NCI-H1417 (cell line): ENCODE measurements at regions not wholly inside any gene's neighbourhood (a gene's known extent, or its start where the extent isn't known, plus 50 kb on each side); places are given as distances from the start of the nearest gene placed in this dataset.

Experiments
- DNase-seq, 3 experiments: peaks; one replicate each; lab custom pipeline; 2025; lab: John Stamatoyannopoulos, UW

DNA sequence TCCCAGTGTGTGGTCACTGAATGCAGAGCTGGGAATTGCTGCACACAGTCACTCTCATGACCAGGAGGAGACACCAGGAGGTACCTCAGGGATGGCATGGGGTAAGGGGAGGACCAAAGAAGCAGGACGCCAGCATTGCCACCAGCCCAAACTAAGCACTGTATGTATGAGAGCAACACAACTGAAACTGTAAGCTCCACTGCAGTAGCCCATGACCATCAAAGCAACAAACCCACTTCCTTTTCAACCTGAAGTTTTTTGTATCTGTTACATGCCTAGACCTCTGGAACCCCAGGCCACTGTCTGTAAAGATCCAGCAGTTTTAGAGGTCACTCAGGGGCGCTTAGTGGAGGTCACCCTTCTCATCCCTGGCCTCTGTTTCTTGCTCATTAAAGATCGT lies 164.3 kb downstream of the SETD4 start:
- no peak for DNase-seq

DNA sequence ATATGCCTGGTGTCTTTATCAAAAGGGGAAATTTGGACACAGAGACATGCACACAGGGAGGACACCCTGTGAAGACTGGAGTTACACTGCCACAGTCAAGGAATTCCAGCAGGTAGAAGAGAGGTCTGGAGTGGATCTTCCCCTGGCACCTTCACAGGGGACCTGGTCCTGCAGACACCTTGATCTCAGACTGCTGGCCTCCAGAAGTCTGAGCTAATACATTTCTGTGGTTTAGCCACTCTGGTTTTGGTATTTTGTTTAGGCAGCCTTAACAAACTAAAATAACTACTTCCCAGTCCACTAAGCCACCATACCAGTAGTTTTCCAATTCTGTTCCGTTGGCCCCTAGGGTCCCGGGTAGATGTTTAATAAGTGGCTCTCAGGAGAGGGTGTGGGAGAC lies 164.7 kb downstream of the SETD4 start:
- DNase-seq: no peak

DNA sequence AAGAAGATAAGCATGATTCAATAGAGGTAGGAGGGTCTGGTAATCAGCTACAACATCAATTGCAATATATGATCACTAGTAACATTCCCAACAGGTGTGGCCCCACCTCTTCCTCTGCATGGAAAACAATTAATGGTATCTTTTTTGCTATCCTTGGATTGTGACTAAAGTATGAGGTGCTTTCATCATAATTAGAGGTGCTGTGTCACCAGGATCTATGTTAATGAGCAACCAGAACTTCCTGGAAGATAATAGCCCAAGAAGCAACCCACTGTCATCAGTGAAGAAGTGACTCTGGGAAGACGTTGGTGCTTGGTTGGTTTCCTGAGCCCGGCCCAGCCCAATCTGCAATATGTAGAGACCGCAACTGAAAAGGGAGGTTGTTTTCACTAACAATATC lies 167.2 kb downstream of the SETD4 start:
- DNase-seq: no peak

DNA sequence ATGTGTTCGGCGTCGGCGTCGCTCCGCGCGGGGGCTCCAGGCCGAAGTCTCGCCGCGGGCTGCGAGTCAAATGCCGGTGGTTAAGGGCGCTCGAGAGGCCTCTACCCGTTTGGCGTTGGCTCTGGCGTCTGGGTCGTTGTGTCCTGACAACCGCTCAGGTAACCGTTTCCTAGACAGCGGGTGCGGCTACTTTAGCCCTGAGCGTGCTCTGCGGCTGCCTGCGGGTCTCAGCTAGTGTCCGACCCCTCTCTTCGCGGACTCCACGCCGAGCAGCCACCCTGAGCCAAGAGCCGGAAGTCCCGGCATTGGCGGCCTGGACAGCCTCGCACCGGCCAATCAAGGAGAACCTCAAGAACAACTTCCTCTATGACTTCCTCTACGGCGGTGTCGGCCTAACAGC lies 173.4 kb downstream of the SETD4 start:
- DNase-seq: no peak

DNA sequence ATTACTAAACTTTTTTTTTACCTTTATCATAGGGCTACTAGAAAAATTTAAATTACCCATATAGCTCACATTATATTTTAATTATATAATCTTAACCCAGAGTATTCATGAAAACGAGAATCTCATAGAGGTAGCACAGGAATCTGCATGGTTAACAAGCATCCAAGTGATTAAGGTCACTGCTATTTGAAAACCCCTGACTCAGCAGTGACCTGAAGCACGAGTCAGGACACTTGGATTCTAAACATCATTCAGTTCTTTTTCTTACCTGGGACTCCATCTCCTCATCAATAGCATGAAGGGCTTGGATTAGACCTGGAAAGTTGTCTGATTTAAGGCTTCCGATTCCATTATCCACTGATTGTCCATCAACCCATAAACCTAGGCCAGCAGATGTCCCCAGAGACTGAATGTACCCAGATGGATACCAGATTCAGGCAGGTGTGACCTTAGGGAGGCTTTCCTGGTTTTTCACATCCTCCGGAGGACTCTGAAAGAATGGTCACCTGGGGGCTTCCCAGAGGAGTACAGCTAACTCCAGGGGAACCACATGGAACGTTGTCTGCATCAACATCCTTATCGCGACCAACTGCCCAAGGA lies 174.3 kb downstream of the SETD4 start:
- peak in 1 of 3 experiments; percentile 9 for DNase-seq

DNA sequence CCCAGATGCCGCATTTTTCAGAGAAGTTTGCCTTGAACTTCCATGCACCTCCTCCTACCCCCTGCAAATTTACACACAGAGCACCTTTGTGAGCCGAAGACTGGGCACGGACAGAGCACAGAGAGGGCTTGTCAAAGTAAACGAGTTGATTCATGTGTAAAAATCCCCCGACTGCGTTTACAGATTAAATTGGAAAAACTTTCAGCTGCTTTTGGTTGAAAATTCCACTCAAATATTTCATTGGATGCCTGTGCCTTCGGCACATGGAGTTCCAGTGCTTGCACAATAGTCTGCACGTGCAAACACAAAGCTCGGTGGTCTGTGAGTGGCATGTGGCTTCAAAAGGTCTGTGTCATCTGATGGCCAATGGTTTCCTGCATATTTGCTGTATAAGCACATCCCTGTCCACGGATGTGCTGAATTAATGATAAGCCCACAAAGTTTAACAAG lies 177.5 kb downstream of the SETD4 start:
- no peak for DNase-seq

DNA sequence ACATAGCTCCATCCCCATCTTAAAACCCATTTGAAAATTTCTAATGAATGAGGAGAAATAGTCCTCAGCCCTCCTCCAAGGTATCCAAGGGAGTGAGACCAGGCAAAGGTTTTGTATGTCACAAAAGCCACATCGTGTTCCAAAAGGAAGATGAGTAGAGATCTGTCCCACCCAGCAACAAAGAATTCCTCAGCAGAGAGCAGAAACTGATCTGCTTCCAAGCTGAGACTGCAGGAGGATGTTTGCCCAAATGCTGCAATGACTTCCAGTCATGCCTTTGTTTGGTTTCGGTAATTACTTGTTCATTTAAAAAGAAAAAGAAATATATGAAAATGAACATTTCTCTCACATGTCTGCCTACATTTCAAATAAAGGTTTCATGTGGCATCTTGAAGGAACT lies 186.9 kb downstream of the SETD4 start:
- DNase-seq: no peak

DNA sequence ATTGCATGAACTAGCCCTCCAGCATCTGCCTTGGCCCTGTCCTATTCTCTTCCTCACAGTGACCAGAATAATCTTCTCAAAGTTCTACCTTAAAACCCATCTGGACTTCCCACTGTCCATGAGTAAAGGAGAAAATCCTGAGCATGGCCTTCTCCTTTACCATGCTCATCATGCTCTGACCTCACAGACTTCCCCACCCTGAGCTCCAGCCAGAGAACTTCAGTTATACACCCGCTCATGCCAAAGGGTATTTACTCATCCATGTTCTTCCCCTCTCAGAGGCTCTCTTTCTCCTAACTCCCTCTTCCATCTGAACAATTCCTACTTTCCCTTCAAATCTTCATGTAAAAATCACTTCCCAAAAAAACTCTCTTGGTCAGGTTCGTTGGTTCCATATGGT lies 188.4 kb downstream of the SETD4 start:
- DNase-seq: no peak

DNA sequence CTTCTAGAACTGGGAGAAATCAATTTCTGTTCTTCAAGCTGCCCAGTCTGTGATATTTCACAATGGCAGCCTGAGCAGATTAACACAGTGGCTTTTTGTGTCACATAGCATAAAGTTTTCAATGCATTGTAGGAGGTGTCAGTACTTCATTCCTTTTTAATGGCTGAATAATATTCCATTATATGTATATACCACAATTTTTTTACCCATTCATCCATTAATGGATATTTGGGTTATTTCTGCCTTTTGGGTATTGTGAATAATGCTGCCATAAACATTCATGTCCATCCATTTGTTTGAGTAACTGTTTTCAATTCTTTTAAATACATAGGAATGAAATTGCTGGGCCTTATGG lies 191.5 kb downstream of the SETD4 start:
- DNase-seq: no peak

DNA sequence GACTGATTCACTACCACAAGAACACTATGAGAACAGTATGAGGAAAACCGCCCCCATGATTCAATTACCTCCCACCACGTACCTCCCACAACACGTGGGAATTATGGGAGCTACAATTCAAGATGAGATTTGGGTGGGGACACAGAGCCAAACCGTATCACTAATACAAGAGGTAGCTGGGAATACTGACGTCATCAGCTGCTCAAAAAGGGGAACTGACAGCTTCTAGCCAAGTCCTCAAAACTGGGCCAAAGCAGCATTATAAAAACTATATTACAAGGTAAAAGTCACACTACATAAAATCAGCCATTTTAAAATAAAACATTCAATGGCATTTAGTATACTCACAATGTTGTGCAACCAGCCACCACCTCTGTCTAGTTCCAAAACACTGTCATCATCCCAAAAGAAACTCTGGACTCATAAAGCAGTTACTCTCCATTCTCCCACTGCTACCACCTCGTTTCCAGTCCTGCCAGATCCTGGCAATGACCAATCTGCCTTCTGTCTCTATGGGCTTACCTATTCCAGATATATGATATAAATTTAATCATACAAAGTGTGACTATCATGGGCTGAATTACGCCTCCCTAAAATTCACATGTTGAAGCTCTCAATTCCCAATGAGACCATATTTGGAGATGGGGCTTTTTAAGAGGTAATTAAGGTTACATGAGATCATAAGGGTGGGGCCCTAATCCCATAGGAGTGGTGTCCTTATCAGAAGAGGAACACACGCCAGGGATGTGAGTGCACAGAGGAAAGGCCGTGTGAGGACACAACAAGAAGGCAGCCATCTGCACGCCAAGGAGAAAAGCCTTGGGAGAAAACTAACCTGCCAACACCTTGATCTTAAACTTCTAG lies 192.1 kb downstream of the SETD4 start:
- no peak for DNase-seq

DNA sequence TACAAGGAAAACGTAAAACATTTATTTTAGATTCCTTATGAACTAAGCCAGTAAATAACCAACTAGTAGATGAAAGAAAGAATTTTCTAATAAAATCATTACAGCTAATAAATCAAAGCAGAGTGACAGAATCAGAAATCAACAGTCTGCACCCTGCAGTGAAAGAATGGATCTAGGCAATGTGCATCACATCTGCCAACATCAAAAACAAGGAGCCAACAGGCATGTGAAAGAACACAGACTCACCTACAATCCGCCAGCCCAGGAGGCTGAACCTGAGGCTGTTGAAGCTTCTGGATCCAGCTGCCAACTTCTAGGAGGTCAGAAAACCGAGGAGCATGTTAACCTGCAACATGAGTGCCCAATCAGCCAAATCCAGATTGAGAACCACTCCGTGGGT lies 196.3 kb downstream of the SETD4 start:
- no peak for DNase-seq

DNA sequence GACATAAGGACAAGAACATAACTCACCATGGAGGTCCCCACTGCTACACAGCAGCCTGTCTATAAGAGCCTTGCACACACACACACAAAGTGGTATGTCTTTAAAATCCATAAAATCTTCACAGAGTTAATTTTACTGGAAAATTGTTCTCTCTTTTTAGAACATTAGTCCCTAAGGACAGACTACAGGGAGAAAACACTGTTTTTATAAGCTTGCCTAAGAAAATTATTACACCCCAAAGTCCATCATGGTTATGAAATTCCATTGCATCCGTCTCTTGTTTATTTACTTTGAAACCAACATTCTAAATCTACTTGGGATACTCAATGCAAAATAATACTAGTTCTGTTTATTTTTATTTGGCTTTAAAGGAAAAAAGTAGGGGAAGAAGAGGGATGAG lies 197.4 kb downstream of the SETD4 start:
- DNase-seq: no peak

DNA sequence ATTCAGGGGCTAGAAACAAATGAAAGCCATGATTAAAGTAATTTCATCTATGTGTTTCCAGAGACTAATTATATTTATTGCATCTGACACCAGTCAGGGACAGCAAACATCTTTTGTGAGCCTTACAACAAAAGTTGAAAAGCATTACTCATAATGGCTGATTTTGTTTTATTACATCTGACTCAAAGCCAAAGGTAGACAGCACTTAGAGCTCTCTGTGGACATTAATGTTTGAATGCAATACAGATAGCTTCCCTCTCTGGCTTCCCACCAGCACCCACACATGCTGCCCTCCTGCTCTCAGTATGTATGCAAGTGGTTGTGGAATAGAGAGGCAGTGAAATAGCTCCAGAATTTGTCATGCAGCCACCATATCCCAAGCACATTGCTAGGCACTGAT lies 198.7 kb downstream of the SETD4 start:
- DNase-seq: peak in 1 of 3 experiments; percentile 52

DNA sequence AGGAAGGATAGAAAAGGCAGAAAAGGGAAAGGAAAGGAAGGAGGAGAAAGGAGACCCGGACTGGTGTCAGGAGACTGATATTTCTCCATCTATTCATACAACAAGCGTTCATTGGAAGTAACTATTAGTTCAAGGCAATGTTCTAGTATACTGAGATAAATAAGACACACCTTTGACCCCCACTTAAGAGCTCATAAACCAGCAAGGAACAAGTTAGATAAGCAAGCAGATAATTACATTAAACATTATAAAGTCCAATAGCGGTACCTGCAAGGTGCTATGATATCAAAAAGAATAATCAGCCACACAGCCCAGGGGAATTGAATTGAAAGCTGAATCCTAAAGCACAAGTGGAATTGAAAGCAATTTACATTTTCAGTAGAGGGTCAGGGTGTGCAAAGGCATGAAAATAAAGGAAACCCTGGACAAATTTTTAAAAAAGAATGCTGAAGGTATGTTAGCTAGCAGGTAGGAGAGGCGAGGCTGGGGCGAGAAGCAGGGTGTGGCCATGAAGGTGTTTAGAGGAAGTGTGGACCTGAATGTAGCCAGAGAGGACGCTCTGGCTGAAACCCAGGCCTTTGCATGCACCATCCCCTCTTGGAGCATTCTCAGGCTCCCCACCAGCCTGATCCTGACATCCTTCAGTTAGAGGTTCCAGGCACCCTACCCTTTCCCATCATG lies 200.0 kb downstream of the SETD4 start:
- DNase-seq: no peak

DNA sequence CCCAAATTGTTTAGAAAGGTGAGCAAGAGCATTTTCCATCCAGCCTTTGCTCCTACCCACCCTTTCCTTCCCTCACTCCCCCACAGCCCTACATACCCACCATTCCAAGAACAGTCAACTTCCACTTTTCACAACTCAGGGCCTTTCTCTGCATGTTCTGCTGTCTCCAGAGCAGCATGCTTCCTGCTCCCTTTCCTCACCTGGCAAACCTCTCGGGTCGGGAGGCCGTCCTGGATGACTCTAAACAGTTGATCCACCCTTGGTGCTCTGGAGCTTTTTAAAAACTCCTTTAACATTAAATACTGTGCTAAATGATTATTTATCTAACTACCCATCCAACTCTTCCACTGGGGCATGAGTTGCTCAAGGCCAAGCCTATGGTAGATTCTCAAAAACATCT lies 200.6 kb downstream of the SETD4 start:
- DNase-seq: no peak

DNA sequence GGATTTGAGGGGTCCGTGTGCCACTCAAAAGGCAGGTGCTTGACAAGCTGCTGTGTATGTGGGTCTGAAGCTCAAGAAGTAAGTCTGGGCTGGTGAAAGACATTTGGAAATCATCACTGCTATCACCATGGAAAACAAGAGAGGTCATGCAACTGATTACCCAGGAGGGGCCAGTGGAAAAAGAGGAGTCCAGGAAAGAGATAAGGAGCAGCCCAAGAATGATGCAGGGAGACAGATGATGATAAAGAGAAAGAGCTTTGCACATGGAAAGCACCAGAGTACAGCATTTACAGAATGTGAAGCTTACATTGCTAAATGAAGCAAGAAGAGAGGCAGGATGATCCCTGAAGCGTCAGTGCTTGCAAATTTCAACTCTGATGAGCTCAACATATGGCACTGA lies 203.2 kb downstream of the SETD4 start:
- DNase-seq: no peak

DNA sequence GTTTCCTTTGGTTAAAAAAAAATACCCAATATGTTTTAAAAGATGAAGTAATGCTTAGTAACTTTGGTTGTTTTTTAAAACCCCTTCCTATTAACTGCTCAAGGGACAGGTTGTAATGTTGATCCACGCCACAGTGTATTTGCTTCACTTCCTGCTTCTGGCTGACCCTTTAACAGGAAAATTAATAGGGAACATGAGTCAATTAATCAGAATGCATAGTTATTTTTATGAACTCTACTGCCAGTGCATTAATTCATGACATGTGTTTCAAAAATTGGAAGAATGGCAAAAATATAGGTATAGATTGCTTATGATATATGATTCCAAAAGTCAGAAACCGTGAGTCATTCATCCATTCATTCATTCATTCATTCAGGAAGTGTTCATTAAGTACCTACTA lies 204.8 kb downstream of the SETD4 start:
- DNase-seq: no peak

DNA sequence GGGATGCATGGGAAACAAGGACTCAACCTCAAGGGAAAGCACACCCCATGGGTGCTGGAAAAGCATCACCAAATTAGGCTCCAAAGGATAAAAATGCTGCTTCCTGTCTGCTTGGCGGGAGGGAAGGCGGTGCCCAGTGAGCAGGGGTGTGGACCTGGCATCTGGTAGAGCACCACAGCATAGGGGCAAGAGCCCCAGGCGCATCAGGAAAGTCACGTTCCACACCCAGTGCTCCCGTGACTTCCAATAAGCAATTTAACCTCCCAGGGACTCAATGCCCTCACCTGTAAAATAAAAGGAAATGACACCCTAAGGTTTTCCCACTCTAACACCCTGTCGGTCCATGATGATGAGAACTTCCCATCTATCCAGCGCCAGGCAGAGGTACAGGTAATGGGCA lies 206.0 kb downstream of the SETD4 start:
- no peak for DNase-seq

DNA sequence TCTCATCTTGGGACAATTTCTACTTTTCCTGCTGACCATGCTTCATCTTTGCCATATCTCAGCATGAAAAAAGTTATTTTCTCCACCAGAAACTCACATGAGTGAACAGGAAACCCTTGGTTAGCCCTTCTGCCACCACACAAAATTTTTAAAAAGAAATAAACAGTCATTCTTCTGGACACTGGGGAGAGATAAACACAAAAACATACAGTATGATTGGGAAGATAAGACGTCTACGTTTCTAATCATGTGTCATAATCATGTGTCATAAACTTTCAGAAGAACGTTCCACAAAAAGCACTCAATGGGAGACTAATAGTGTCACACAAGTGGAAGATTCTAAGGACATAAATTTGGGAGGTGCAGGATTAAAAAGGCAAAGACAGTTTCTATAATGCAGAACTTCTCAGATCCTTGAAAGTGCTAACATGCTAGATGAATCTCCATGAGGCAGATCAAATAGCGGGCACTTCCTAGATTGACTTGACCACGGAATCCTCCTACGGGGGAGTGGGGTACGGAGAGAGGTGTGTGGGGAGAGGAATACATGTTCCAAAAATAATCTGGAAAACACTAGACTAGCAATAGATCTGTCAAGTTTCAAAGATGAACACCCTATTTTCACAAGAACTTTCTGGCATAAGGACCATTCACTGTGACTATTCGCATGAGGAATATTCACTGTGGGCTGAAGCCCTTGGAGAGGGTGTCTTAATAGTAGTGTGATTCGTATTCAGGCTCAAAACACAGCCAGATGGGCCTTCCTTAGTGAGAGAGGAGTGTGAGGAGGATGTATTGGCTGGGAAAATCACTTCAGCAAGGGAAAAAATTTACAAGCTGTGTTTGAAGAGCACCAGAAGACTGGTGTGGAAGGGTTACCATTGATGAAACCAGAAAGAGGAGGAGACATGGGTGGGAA lies 206.7 kb downstream of the SETD4 start:
- no peak for DNase-seq

DNA sequence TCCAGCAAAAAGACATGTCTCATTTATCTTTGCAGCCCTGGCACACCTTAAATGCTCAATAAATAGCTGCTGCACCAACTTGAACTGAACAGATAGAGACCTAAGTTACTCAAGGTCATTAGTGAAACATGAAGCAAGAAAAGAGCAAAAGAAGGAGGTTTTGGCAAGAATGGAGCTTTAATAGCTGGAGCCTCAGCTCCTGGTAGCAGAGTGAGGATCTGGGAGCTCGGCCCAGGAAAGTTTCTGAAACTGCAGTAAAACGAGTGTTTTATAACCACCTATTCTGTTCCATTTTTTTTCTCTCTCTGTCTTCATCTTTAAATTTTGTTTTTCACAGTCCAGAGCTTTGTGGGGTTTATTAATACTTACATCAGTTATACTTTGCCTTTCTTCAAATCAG lies 207.5 kb downstream of the SETD4 start:
- DNase-seq: no peak

DNA sequence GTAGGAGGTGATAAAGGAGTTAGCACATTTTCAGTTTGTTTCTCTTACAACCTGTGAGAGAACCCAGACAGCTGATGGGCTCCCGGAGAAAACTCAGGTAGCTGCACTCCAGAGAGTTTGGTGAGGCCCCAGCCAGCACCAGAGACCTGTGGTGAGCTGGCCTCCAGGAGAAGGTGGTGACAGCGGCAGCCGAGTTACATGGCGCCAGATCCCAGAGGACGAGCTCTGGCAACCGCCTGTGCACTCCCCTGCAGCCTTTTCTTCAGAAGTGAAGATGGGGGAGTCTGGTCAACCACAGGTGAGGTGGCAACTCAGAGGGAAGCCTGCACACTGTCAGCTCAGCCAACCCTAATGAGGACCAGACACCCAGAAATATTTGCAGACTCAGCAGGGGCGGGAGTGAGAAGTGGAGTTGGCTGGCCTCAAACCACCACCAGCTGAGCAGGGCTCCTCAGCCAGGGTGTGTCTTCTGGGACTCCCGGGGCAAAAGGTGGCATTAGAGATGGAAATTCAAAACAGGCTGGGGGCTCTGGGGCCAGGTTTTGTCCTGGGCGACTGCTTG lies 209.7 kb downstream of the SETD4 start:
- DNase-seq: no peak

DNA sequence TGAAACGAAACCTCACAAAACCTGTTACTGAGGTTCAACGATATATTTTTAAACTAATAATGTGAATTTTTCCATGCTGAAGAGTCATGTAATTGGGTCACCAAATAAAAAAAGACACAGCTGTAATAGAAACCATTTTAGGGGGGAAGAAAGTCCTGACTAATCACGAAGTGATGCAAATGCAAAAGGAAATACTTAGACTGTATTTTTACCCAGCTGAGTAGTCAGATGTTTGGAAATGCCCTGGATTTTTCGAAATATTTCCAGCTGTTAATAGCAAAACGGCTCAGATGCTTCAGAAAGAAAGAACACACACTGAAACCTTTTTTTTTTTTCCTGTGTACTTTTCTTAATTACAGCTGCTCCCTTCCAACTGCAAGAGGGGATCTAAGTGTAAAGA lies 210.3 kb downstream of the SETD4 start:
- no peak for DNase-seq
